KMS-11 (cell line): ENCODE measurements at regions not wholly inside any gene's neighbourhood (a gene's known extent, or its start where the extent isn't known, plus 50 kb on each side); places are given as distances from the start of the nearest gene placed in this dataset.

ENCODE experiments used
- H2AFZ ChIP-seq: fragments of 200-600 bp; sonication (generic); 2 replicates; pipeline ENCODE4 v1.6.1; 2016; ENCODE audit warnings: antibody characterized with exemption, mixed run types, low read depth
- H3K27ac ChIP-seq: fragments of 200-600 bp; sonication (generic); 2 replicates; pipeline ENCODE4 v1.6.1; 2016; ENCODE audit warnings: mild to moderate bottlenecking, mixed run types
- H3K27me3 ChIP-seq: fragments of 200-600 bp; sonication (generic); 2 replicates; pipeline ENCODE4 v1.6.1; 2017; ENCODE audit warnings: mild to moderate bottlenecking, low read depth, mixed run types, moderate library complexity; ENCODE audit not compliant: insufficient read depth
- H3K36me3 ChIP-seq: fragments of 200-600 bp; sonication (generic); 2 replicates; pipeline ENCODE4 v1.6.1; 2017; ENCODE audit warnings: mild to moderate bottlenecking, mixed run types; ENCODE audit not compliant: insufficient read depth
- H3K4me1 ChIP-seq: fragments of 200-600 bp; sonication (generic); 2 replicates; pipeline ENCODE4 v1.6.1; 2016; ENCODE audit warnings: mild to moderate bottlenecking, low read depth, mixed run types; ENCODE audit not compliant: poor library complexity, severe bottlenecking
- H3K4me2 ChIP-seq: fragments of 200-600 bp; sonication (generic); 2 replicates; pipeline ENCODE4 v1.7.0; 2016; ENCODE audit warnings: mild to moderate bottlenecking, mixed run types
- H3K4me3 ChIP-seq: fragments of 200-600 bp; sonication (generic); IDR thresholded peaks from 2 replicates; pipeline ENCODE4 v1.6.1; 2017; ENCODE audit warnings: low read depth, low read length, mixed read lengths; ENCODE audit not compliant: insufficient read depth
- H3K79me2 ChIP-seq: fragments of 200-600 bp; sonication (generic); 2 replicates; pipeline ENCODE4 v1.6.1; 2016; ENCODE audit warnings: low read depth, mixed run types; ENCODE audit not compliant: insufficient read depth
- H3K9ac ChIP-seq: fragments of 200-600 bp; sonication (generic); 2 replicates; pipeline ENCODE4 v1.6.1; 2016; ENCODE audit warnings: mild to moderate bottlenecking, mixed run types
- H4K20me1 ChIP-seq: fragments of 200-600 bp; sonication (generic); 2 replicates; pipeline ENCODE4 v1.6.1; 2016; ENCODE audit warnings: mild to moderate bottlenecking, mixed run types; ENCODE audit not compliant: insufficient read depth
- TF ChIP-seq, protein P1 (sequence below): fragments of 200-600 bp; sonication (generic); conservative IDR thresholded peaks from 2 replicates; pipeline ENCODE4 v1.6.1; 2017; ENCODE audit warnings: low read depth, mild to moderate bottlenecking, antibody characterized with exemption, low read length, moderate library complexity, mixed read lengths

DNA sequence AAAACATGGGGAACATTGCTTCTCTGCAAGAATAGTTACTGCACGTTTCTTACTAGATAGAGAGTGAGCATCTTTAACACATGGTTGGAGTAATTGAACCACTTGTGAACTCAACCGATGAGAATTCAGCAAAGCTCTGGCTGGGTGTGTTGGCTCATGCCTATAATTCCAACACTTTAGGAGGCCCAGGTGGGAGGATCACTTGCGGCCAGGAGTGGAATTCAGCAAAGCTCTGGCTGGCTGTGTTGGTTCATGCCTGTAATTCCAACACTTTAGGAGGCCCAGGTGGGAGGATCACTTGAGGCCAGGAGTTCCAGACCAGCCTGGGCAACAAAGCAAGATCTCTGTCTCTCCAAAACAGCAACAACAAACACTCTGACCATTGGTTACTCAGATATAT lies 865.9 kb downstream of the KCNJ2 start:
- Histone ChIP-seq H3K4me3 (no peak overlapping the region), H2AFZ (no peak overlapping the region), H3K27me3 (no peaks in the 10 kb centered on the region), H3K4me2 (no peak overlapping the region), H4K20me1 (no peaks in the 10 kb centered on the region), H3K79me2 (no peaks in the 10 kb centered on the region), H3K9ac (no peak overlapping the region), H3K36me3 (no peaks in the 10 kb centered on the region; the same call in 1 of the 2 replicates), H3K4me1 (no peaks in the 10 kb centered on the region), H3K27ac (no peak overlapping the region)
- TF ChIP-seq, protein P1, sequence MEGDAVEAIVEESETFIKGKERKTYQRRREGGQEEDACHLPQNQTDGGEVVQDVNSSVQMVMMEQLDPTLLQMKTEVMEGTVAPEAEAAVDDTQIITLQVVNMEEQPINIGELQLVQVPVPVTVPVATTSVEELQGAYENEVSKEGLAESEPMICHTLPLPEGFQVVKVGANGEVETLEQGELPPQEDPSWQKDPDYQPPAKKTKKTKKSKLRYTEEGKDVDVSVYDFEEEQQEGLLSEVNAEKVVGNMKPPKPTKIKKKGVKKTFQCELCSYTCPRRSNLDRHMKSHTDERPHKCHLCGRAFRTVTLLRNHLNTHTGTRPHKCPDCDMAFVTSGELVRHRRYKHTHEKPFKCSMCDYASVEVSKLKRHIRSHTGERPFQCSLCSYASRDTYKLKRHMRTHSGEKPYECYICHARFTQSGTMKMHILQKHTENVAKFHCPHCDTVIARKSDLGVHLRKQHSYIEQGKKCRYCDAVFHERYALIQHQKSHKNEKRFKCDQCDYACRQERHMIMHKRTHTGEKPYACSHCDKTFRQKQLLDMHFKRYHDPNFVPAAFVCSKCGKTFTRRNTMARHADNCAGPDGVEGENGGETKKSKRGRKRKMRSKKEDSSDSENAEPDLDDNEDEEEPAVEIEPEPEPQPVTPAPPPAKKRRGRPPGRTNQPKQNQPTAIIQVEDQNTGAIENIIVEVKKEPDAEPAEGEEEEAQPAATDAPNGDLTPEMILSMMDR = no peak

DNA sequence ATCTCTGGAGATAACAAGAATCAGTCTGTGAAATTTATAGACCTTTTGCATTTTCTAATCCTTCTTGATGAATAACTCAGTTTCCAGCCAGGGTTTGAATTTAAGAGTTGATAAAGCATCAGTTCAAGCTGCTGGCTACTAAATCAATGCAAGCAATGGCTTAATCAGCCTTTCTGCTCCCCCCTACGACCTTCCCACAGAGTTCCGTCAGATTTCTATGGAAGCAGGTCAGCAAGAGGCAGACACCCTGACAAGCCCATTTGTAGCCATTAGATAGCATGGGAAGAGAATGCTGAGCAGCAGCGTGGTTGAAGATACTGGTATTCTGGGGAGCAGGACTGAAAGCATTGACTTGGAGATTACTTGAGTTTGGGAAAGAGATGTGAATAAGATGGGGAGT lies 868.1 kb downstream of the KCNJ2 start:
- Histone ChIP-seq H3K4me2 (no peak overlapping the region), H3K79me2 (no peaks in the 10 kb centered on the region), H3K9ac (no peak overlapping the region), H3K4me3 (no peak overlapping the region), H2AFZ (no peak overlapping the region), H3K27me3 (no peaks in the 10 kb centered on the region), H4K20me1 (no peaks in the 10 kb centered on the region), H3K36me3 (no peaks in the 10 kb centered on the region; the same call in 1 of the 2 replicates), H3K27ac (no peak overlapping the region), H3K4me1 (no peaks in the 10 kb centered on the region)
- TF ChIP-seq, protein P1 = no peak

DNA sequence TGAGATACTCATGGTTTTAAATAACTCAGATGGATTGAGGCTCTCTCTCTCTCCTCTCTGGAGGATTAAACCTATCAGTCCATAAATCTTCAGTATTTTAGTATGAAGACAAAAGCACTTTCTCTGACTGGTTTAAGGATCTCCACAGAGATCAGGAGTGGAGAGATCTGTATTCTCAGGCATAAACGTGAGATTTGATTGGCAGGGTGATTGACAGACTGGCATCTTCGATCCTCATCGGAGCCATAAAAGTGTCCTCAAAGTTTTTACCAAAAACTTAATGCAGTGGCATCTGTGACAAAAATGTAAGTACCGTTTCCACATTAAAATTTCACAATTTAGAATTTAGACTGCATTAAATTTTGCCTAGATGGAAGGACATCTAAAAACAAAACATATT lies 870.1 kb downstream of the KCNJ2 start:
- H4K20me1 ChIP-seq = no peaks in the 10 kb centered on the region
- H3K79me2 ChIP-seq = no peaks in the 10 kb centered on the region
- no peak overlapping the region for H2AFZ ChIP-seq
- no peaks in the 10 kb centered on the region for H3K4me1 ChIP-seq
- H3K9ac ChIP-seq = no peak overlapping the region
- H3K4me3 ChIP-seq = no peak overlapping the region
- no peak overlapping the region for H3K27ac ChIP-seq
- H3K27me3 ChIP-seq = no peaks in the 10 kb centered on the region
- TF ChIP-seq, protein P1 = no peak
- H3K4me2 ChIP-seq = no peak overlapping the region
- H3K36me3 ChIP-seq = no peaks in the 10 kb centered on the region; the same call in 1 of the 2 replicates

DNA sequence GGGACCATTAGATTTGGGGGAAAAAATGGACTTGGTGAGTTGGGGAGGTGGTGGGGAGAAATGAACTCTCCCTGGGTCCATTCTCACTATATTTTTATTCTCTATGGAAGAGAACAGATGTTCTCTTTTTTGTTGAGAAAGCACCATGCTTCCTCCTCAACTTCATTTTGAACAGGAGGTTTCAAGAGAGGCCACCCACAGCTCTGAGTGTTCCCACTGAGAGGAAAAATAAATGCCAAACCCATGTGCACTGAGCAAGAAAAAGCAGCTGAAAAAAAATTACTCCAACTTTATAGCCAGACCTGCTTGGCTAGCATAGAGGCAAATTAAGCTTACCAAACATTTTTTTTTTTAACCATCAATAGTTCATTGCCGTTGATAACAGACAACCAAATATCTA lies 883.6 kb downstream of the KCNJ2 start:
- no peak overlapping the region for H3K27ac ChIP-seq
- no peak overlapping the region for H3K9ac ChIP-seq
- no peaks in the 10 kb centered on the region for H3K4me1 ChIP-seq
- no peak overlapping the region for H3K4me2 ChIP-seq
- H3K27me3 ChIP-seq = no peaks in the 10 kb centered on the region
- no peaks in the 10 kb centered on the region for H4K20me1 ChIP-seq
- TF ChIP-seq, protein P1 = no peak
- H3K36me3 ChIP-seq = no peaks in the 10 kb centered on the region
- no peak overlapping the region for H2AFZ ChIP-seq
- no peak overlapping the region for H3K4me3 ChIP-seq
- H3K79me2 ChIP-seq = no peaks in the 10 kb centered on the region
